ENCODE measurements at regions not wholly inside any gene's neighbourhood (a gene's known extent, or its start where the extent isn't known, plus 50 kb on each side); places are given as distances from the start of the nearest gene placed in this dataset.

- H3K9me3 ChIP-seq (ENCODE audit: control insufficient read depth in 2 of 3, low read length in 3 of 3) = no peaks in the 10 kb centered on the region
- peaks cover 15 to 40% of the 10 kb centered on the region in 2 donors for H3K4me1 ChIP-seq (ENCODE audit: control insufficient read depth in 2 of 2, insufficient read depth in 2 of 2, low read length in 2 of 2)
- Mint-ChIP-seq H3K4me3 (peak overlapping the region; percentile 82 to 99 (median 96)), H3K9me3 (no peaks in the 10 kb centered on the region), H3K36me3 (peaks cover 0 to 4% (median 0%) of the 10 kb centered on the region in 5 donors), H3K27ac (peak overlapping the region; percentile 82 to 99 (median 96)), H3K4me1 (peaks cover 37 to 53% (median 49%) of the 10 kb centered on the region in 7 donors), H3K27me3 (peaks cover 0 to 10% (median 0%) of the 10 kb centered on the region in 5 donors)
- H3K36me3 ChIP-seq (ENCODE audit: control insufficient read depth in 2 of 3, insufficient read depth in 3 of 3, low read length in 3 of 3) = peaks cover 0 to 11% (median 0%) of the 10 kb centered on the region in 3 experiments
- no peaks in the 10 kb centered on the region for H3K27me3 ChIP-seq (ENCODE audit: control insufficient read depth in 2 of 2, insufficient read depth in 2 of 2, low read length in 2 of 2)
- intact Hi-C loops (cut with micrococcal nuclease) = loop anchor here (1.0 to 10.0 kb wide), 19 partner anchors 17 to 1855 kb away; partner anchors contain the start of genes CCNT2 (in 2 of the 2), R3HDM1 (in 2 of the 2), RAB3GAP1 (in 2 of the 2) and ZRANB3 (in 2 of the 2)
- H3K27ac ChIP-seq (ENCODE audit: low read depth, low read length) = peak overlapping the region; percentile 80
- peak; percentile 77 for ATAC-seq
- DNase-seq = peak; percentile 70 to 82 (median 80)
- ChIA-PET POLR2A (interaction anchor here (0.6 to 4.2 kb wide), 11 partner anchors 14 to 799 kb away, joined by 3 to 35 read pairs (median 3); partner anchors contain the start of gene CCNT2), CTCF (interaction anchor here (0.8 to 6.4 kb wide), 9 partner anchors 8 to 292 kb away, joined by 3 to 102 read pairs (median 5); no protein-coding TSS in a partner anchor)
- H3K4me3 ChIP-seq (ENCODE audit: low read length) = peak overlapping the region; percentile 93
Measured at GRCh38 chr2:134119713-134120405, 134.0 kb upstream of the MGAT5 start.

- Histone ChIP-seq H3K27me3 (ENCODE audit: control insufficient read depth in 2 of 2, insufficient read depth in 2 of 2, low read length in 2 of 2) (no peaks in the 10 kb centered on the region), H3K27ac (ENCODE audit: low read depth, low read length) (peak overlapping the region; percentile 80), H3K4me1 (ENCODE audit: control insufficient read depth in 2 of 2, insufficient read depth in 2 of 2, low read length in 2 of 2) (peaks cover 15 to 44% of the 10 kb centered on the region in 2 donors), H3K36me3 (ENCODE audit: control insufficient read depth in 2 of 3, insufficient read depth in 3 of 3, low read length in 3 of 3) (peaks cover 0 to 11% (median 0%) of the 10 kb centered on the region in 3 experiments), H3K4me3 (ENCODE audit: low read length) (peak overlapping the region; percentile 76), H3K9me3 (ENCODE audit: control insufficient read depth in 2 of 3, low read length in 3 of 3) (no peaks in the 10 kb centered on the region)
- Mint-ChIP-seq H3K4me3 (peak overlapping the region in 8 of 10 donors; percentile 59 to 95 (median 81)), H3K4me1 (peaks cover 42 to 58% (median 54%) of the 10 kb centered on the region in 7 donors), H3K27ac (no peak overlapping the region), H3K9me3 (no peaks in the 10 kb centered on the region), H3K27me3 (peaks cover 0 to 8% (median 0%) of the 10 kb centered on the region in 5 donors), H3K36me3 (peaks cover 0 to 4% (median 0%) of the 10 kb centered on the region in 5 donors)
- DNase-seq = peak in 1 of 9 donors; percentile 10
- ATAC-seq = no peak
- POLR2A ChIA-PET = interaction anchor here (0.9 to 4.2 kb wide), 7 partner anchors 14 to 798 kb away, joined by 3 to 35 read pairs (median 3); partner anchors contain the start of gene CCNT2
- intact Hi-C loops (cut with micrococcal nuclease) = loop anchor here (2.0 to 10.0 kb wide), 6 partner anchors 16 to 1754 kb away; partner anchors contain the start of genes MCM6 (in 1 of the 2), R3HDM1 (in 1 of the 2), RAB3GAP1 (in 1 of the 2) and ZRANB3 (in 1 of the 2)
- CTCF ChIA-PET = interaction anchor here (0.8 to 6.4 kb wide), 8 partner anchors 8 to 778 kb away, joined by 3 to 102 read pairs (median 11); no protein-coding TSS in a partner anchor
Measured at GRCh38 chr2:134120406-134120732, 133.5 kb upstream of the MGAT5 start.

GRCh38 chr2:134120733-134121630 lies 132.9 kb upstream of the MGAT5 start:
- H3K27ac Mint-ChIP-seq = peak overlapping the region; percentile 29 to 94 (median 87)

GRCh38 chr2:134122610-134123009 lies 131.3 kb upstream of the MGAT5 start:
- H3K9me3 ChIP-seq (ENCODE audit: control insufficient read depth in 2 of 3, low read length in 3 of 3) = no peaks in the 10 kb centered on the region
- H3K9me3 Mint-ChIP-seq = no peaks in the 10 kb centered on the region
- H3K4me1 ChIP-seq (ENCODE audit: control insufficient read depth in 2 of 2, insufficient read depth in 2 of 2, low read length in 2 of 2) = peaks cover 22 to 64% of the 10 kb centered on the region in 2 donors
- H3K36me3 Mint-ChIP-seq = peaks cover 0 to 4% (median 0%) of the 10 kb centered on the region in 5 donors
- ChIA-PET POLR2A (interaction anchor here (0.7 to 2.5 kb wide), 4 partner anchors 59 to 295 kb away, joined by 3 to 10 read pairs (median 4); no protein-coding TSS in a partner anchor), CTCF (interaction anchor here (1.0 to 2.6 kb wide), 3 partner anchors 83 to 122 kb away, joined by 3 to 10 read pairs (median 7); no protein-coding TSS in a partner anchor)
- no peak for ATAC-seq
- H3K27me3 Mint-ChIP-seq = peaks cover 0 to under 1% (median 0%) of the 10 kb centered on the region in 5 donors
- intact Hi-C loops (cut with micrococcal nuclease) = loop anchor here in 1 of 2 donors (5.0 to 10.0 kb wide), 2 partner anchors 930 to 1752 kb away; partner anchors contain the start of genes MCM6 and RAB3GAP1
- peaks cover 0 to 11% (median 0%) of the 10 kb centered on the region in 3 experiments for H3K36me3 ChIP-seq (ENCODE audit: control insufficient read depth in 2 of 3, insufficient read depth in 3 of 3, low read length in 3 of 3)
- no peak overlapping the region for H3K4me3 ChIP-seq (ENCODE audit: low read length)
- no peaks in the 10 kb centered on the region for H3K27me3 ChIP-seq (ENCODE audit: control insufficient read depth in 2 of 2, insufficient read depth in 2 of 2, low read length in 2 of 2)
- peak overlapping the region in 8 of 9 donors; percentile 6 to 85 (median 50) for H3K27ac Mint-ChIP-seq
- H3K4me1 Mint-ChIP-seq = peaks cover 62 to 80% (median 76%) of the 10 kb centered on the region in 7 donors
- no peak overlapping the region for H3K27ac ChIP-seq (ENCODE audit: low read depth, low read length)
- H3K4me3 Mint-ChIP-seq = peak overlapping the region; percentile 54 to 95 (median 88)
- peak in 7 of 9 donors; percentile 12 to 33 (median 26) for DNase-seq

More at GRCh38 chr2:134120733-134121630, 132.9 kb upstream of the MGAT5 start:
- ATAC-seq = peak; percentile 71
- peaks cover 0 to 8% (median 0%) of the 10 kb centered on the region in 5 donors for H3K27me3 Mint-ChIP-seq
- DNase-seq = peak; percentile 47 to 72 (median 63)
- peaks cover 0 to 11% (median 0%) of the 10 kb centered on the region in 3 experiments for H3K36me3 ChIP-seq (ENCODE audit: control insufficient read depth in 2 of 3, insufficient read depth in 3 of 3, low read length in 3 of 3)
- no peaks in the 10 kb centered on the region for H3K27me3 ChIP-seq (ENCODE audit: control insufficient read depth in 2 of 2, insufficient read depth in 2 of 2, low read length in 2 of 2)
- peak overlapping the region; percentile 80 for H3K27ac ChIP-seq (ENCODE audit: low read depth, low read length)
- peak overlapping the region; percentile 76 for H3K4me3 ChIP-seq (ENCODE audit: low read length)
- peak overlapping the region; percentile 67 to 95 (median 88) for H3K4me3 Mint-ChIP-seq
- intact Hi-C loops (cut with micrococcal nuclease) = loop anchor here (1.0 to 10.0 kb wide), 7 partner anchors 16 to 1754 kb away; partner anchors contain the start of genes MCM6 (in 1 of the 2), R3HDM1 (in 1 of the 2), RAB3GAP1 (in 1 of the 2) and ZRANB3 (in 1 of the 2)
- ChIA-PET POLR2A (interaction anchor here (0.9 to 4.2 kb wide), 6 partner anchors 13 to 798 kb away, joined by 3 to 35 read pairs (median 4); partner anchors contain the start of gene CCNT2), CTCF (interaction anchor here (1.0 to 6.4 kb wide), 7 partner anchors 7 to 777 kb away, joined by 3 to 102 read pairs (median 17); no protein-coding TSS in a partner anchor)
- H3K4me1 Mint-ChIP-seq = peaks cover 45 to 64% (median 60%) of the 10 kb centered on the region in 7 donors
- peaks cover 15 to 49% of the 10 kb centered on the region in 2 donors for H3K4me1 ChIP-seq (ENCODE audit: control insufficient read depth in 2 of 2, insufficient read depth in 2 of 2, low read length in 2 of 2)
- no peaks in the 10 kb centered on the region for H3K9me3 ChIP-seq (ENCODE audit: control insufficient read depth in 2 of 3, low read length in 3 of 3)
- peaks cover 0 to 4% (median 0%) of the 10 kb centered on the region in 5 donors for H3K36me3 Mint-ChIP-seq
- no peaks in the 10 kb centered on the region for H3K9me3 Mint-ChIP-seq

- ChIA-PET CTCF (interaction anchor here (1.0 to 2.6 kb wide), 3 partner anchors 8 to 121 kb away, joined by 6 to 10 read pairs (median 7); no protein-coding TSS in a partner anchor), POLR2A (interaction anchor here (2.5 kb wide), 1 partner anchor 58 kb away, joined by 10 read pairs; no protein-coding TSS in a partner anchor)
- Histone ChIP-seq H3K27ac (ENCODE audit: low read depth, low read length) (no peak overlapping the region), H3K4me3 (ENCODE audit: low read length) (no peak overlapping the region), H3K4me1 (ENCODE audit: control insufficient read depth in 2 of 2, insufficient read depth in 2 of 2, low read length in 2 of 2) (peaks cover 25 to 65% of the 10 kb centered on the region in 2 donors), H3K36me3 (ENCODE audit: control insufficient read depth in 2 of 3, insufficient read depth in 3 of 3, low read length in 3 of 3) (peaks cover 0 to 11% (median 0%) of the 10 kb centered on the region in 3 experiments), H3K27me3 (ENCODE audit: control insufficient read depth in 2 of 2, insufficient read depth in 2 of 2, low read length in 2 of 2) (no peaks in the 10 kb centered on the region), H3K9me3 (ENCODE audit: control insufficient read depth in 2 of 3, low read length in 3 of 3) (no peaks in the 10 kb centered on the region)
- DNase-seq = no peak
- intact Hi-C loops (cut with micrococcal nuclease) = loop anchor here in 1 of 2 donors (5.0 to 10.0 kb wide), 2 partner anchors 929 to 1751 kb away; partner anchors contain the start of genes MCM6 and RAB3GAP1
- peaks cover 0 to 4% (median 0%) of the 10 kb centered on the region in 5 donors for H3K36me3 Mint-ChIP-seq
- no peak for ATAC-seq
- peaks cover 66 to 85% (median 82%) of the 10 kb centered on the region in 7 donors for H3K4me1 Mint-ChIP-seq
- H3K4me3 Mint-ChIP-seq = peak overlapping the region in 9 of 10 donors; percentile 4 to 95 (median 43)
- peak overlapping the region in 2 of 9 donors; percentile 9 to 17 for H3K27ac Mint-ChIP-seq
- H3K27me3 Mint-ChIP-seq = peaks cover 0 to 2% (median 0%) of the 10 kb centered on the region in 5 donors
- no peaks in the 10 kb centered on the region for H3K9me3 Mint-ChIP-seq
Measured at GRCh38 chr2:134123332-134123731, 130.5 kb upstream of the MGAT5 start.
